DND-41 (cell line): ENCODE measurements at regions not wholly inside any gene's neighbourhood (a gene's known extent, or its start where the extent isn't known, plus 50 kb on each side); places are given as distances from the start of the nearest gene placed in this dataset.

Experiments
- ATAC-seq: fragments of 200-7000 bp; cut with Tn5 transposase; 3 replicates; pipeline ENCODE4 v1.9.1; 2021; ENCODE audit warnings: low read depth; ENCODE audit not compliant: insufficient read depth
- DNase-seq: peaks from one replicate; pipeline ENCODE4 v3.0.0-alpha.2; 2020
- H2AFZ ChIP-seq: 2 replicates; pipeline ENCODE4 v1.6.0; 2012; ENCODE audit warnings: low read depth, low read length
- H3K27ac ChIP-seq: 2 replicates; pipeline ENCODE4 v1.5.1; 2012; ENCODE audit warnings: low read length, inconsistent platforms
- H3K27me3 ChIP-seq: fragments of 200-600 bp; sonication (generic); 2 replicates; pipeline ENCODE4 v1.6.0; 2012; ENCODE audit warnings: low read length, mild to moderate bottlenecking, inconsistent platforms; ENCODE audit not compliant: insufficient read depth, poor library complexity
- H3K36me3 ChIP-seq: 2 replicates; pipeline ENCODE4 v1.5.1; 2012; ENCODE audit warnings: low read length, inconsistent platforms; ENCODE audit not compliant: insufficient read depth
- H3K4me1 ChIP-seq: 2 replicates; pipeline ENCODE4 v1.5.1; 2012; ENCODE audit warnings: mild to moderate bottlenecking, low read length; ENCODE audit not compliant: insufficient read depth
- H3K4me2 ChIP-seq: 2 replicates; pipeline ENCODE4 v1.6.0; 2012; ENCODE audit warnings: mild to moderate bottlenecking, moderate library complexity, low read length, inconsistent platforms; ENCODE audit not compliant: insufficient read depth
- H3K4me3 ChIP-seq, 2 experiments: fragments of 200-600 bp in 1 of 2; shearing (Covaris generic) in 1 of 2; 2 replicates each; pipeline ENCODE4 v1.5.1; 2012 to 2016; ENCODE audit warnings: inconsistent platforms in 2 of 2, low read length in 2 of 2, mild to moderate bottlenecking in 2 of 2, low read depth in 1 of 2, moderate library complexity in 1 of 2
- H3K79me2 ChIP-seq: 2 replicates; pipeline ENCODE4 v1.6.0; 2012; ENCODE audit warnings: low read length, inconsistent platforms; ENCODE audit not compliant: insufficient read depth
- H3K9ac ChIP-seq: 2 replicates; pipeline ENCODE4 v1.6.0; 2012; ENCODE audit warnings: low read depth, mild to moderate bottlenecking, inconsistent platforms, low read length, moderate library complexity
- H3K9me3 ChIP-seq: 2 replicates; pipeline ENCODE4 v1.5.1; 2012; ENCODE audit warnings: low read length, moderate library complexity, mild to moderate bottlenecking, inconsistent platforms; ENCODE audit not compliant: insufficient read depth, severe bottlenecking
- H4K20me1 ChIP-seq: 2 replicates; pipeline ENCODE4 v1.6.0; 2012; ENCODE audit warnings: low read length; ENCODE audit not compliant: insufficient read depth
- EZH2 ChIP-seq: IDR thresholded peaks from 3 replicates; pipeline ENCODE4 v1.6.1; 2012; ENCODE audit warnings: borderline replicate concordance, low read depth, mild to moderate bottlenecking, moderate library complexity, low read length, inconsistent platforms; ENCODE audit not compliant: severe bottlenecking
- TF ChIP-seq, protein P1 (sequence below): IDR thresholded peaks from 2 replicates; pipeline ENCODE4 v1.5.1; 2012; ENCODE audit warnings: borderline replicate concordance, low read length, moderate library complexity, mild to moderate bottlenecking; ENCODE audit not compliant: poor library complexity, severe bottlenecking; ENCODE audit errors: extremely low read depth

- Histone ChIP-seq H3K9me3 (no peaks in the 10 kb centered on the region), H3K27ac (no peak overlapping the region), H3K4me3 (no peak overlapping the region), H3K9ac (no peak overlapping the region), H3K4me1 (no peaks in the 10 kb centered on the region), H2AFZ (no peak overlapping the region), H3K79me2 (no peaks in the 10 kb centered on the region), H3K36me3 (no peaks in the 10 kb centered on the region), H3K4me2 (no peak overlapping the region), H3K27me3 (no peaks in the 10 kb centered on the region), H4K20me1 (no peaks in the 10 kb centered on the region)
- TF ChIP-seq, protein P1, sequence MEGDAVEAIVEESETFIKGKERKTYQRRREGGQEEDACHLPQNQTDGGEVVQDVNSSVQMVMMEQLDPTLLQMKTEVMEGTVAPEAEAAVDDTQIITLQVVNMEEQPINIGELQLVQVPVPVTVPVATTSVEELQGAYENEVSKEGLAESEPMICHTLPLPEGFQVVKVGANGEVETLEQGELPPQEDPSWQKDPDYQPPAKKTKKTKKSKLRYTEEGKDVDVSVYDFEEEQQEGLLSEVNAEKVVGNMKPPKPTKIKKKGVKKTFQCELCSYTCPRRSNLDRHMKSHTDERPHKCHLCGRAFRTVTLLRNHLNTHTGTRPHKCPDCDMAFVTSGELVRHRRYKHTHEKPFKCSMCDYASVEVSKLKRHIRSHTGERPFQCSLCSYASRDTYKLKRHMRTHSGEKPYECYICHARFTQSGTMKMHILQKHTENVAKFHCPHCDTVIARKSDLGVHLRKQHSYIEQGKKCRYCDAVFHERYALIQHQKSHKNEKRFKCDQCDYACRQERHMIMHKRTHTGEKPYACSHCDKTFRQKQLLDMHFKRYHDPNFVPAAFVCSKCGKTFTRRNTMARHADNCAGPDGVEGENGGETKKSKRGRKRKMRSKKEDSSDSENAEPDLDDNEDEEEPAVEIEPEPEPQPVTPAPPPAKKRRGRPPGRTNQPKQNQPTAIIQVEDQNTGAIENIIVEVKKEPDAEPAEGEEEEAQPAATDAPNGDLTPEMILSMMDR = no peak
- no peak for TF ChIP-seq EZH2
- DNase-seq = no peak
- ATAC-seq = no peak
Measured at GRCh38 chr2:41441958-41442357, 605.9 kb upstream of the PKDCC start.

- DNase-seq (no peak), ATAC-seq (no peak)
- no peak overlapping the region for H3K4me3 ChIP-seq
- no peaks in the 10 kb centered on the region for H3K79me2 ChIP-seq
- no peak overlapping the region for H3K9ac ChIP-seq
- TF ChIP-seq, protein P1 = no peak
- TF ChIP-seq EZH2 = no peak
- H4K20me1 ChIP-seq = no peaks in the 10 kb centered on the region
- no peaks in the 10 kb centered on the region for H3K4me1 ChIP-seq
- H3K27ac ChIP-seq = no peak overlapping the region
- H3K9me3 ChIP-seq = no peaks in the 10 kb centered on the region
- H3K36me3 ChIP-seq = no peaks in the 10 kb centered on the region
- H2AFZ ChIP-seq = no peak overlapping the region
- H3K27me3 ChIP-seq = no peaks in the 10 kb centered on the region
- no peak overlapping the region for H3K4me2 ChIP-seq
Measured at GRCh38 chr2:41445865-41446264, 602.0 kb upstream of the PKDCC start.

- Histone ChIP-seq H3K9me3 (no peaks in the 10 kb centered on the region), H2AFZ (no peak overlapping the region), H4K20me1 (no peaks in the 10 kb centered on the region), H3K79me2 (no peaks in the 10 kb centered on the region), H3K4me3 (no peak overlapping the region), H3K36me3 (no peaks in the 10 kb centered on the region), H3K4me1 (no peaks in the 10 kb centered on the region), H3K9ac (no peak overlapping the region), H3K27ac (no peak overlapping the region), H3K4me2 (no peak overlapping the region), H3K27me3 (no peaks in the 10 kb centered on the region)
- no peak for TF ChIP-seq EZH2
- TF ChIP-seq, protein P1 = no peak
- DNase-seq (no peak), ATAC-seq (no peak)
Measured at GRCh38 chr2:41446266-41446665, 601.6 kb upstream of the PKDCC start.

GRCh38 chr2:41448221-41448620 is 599.6 kb upstream of the PKDCC start:
- H3K4me1 ChIP-seq = no peaks in the 10 kb centered on the region
- no peak for ATAC-seq
- no peaks in the 10 kb centered on the region for H3K36me3 ChIP-seq
- no peaks in the 10 kb centered on the region for H4K20me1 ChIP-seq
- H3K9ac ChIP-seq = no peak overlapping the region
- no peak overlapping the region for H3K4me3 ChIP-seq
- TF ChIP-seq, protein P1 = no peak
- no peak for TF ChIP-seq EZH2
- no peaks in the 10 kb centered on the region for H3K27me3 ChIP-seq
- H3K79me2 ChIP-seq = no peaks in the 10 kb centered on the region
- no peak overlapping the region for H3K4me2 ChIP-seq
- H3K9me3 ChIP-seq = no peaks in the 10 kb centered on the region
- no peak for DNase-seq
- H3K27ac ChIP-seq = no peak overlapping the region
- H2AFZ ChIP-seq = no peak overlapping the region
